Lower leg skin (tissue), 4 donors: ENCODE measurements at regions not wholly inside any gene's neighbourhood (a gene's known extent, or its start where the extent isn't known, plus 50 kb on each side); places are given as distances from the start of the nearest gene placed in this dataset.

Experiments used
- DNase-seq, 2 donors: peaks; one replicate each; pipeline ENCODE4 v3.0.0-alpha.2; 2019; ENCODE audit warnings: low spot score in 2 of 2
- H3K4me3 ChIP-seq: fragments of 200-600 bp; sonication (generic); 2 replicates; pipeline ENCODE4 v1.5.1; 2017; ENCODE audit warnings: mild to moderate bottlenecking, low read depth; ENCODE audit not compliant: poor library complexity, severe bottlenecking
- POLR2A ChIP-seq, 2 donors: fragments of 450-650 bp; IDR thresholded peaks; one replicate each; pipeline ENCODE4 v1.6.1; 2016 to 2017; ENCODE audit warnings: antibody characterized with exemption in 2 of 2, mild to moderate bottlenecking in 1 of 2, moderate library complexity in 1 of 2
- WGBS, 2 donors: methylation state at CpG; one replicate each; pipeline ENCODE4 v1.1.5; 2018; 5-methylcytosine and 5-hydroxymethylcytosine counted together
- intact Hi-C: fragments of 100-400 bp; cut with DNase I; formaldehyde crosslinking; loops from one replicate; pipeline ENCODE4 v1.15.0; 2023; ENCODE audit warnings: low total_unique reads
- TF ChIP-seq, protein P1 (sequence below), 3 donors: fragments of 450-650 bp; IDR thresholded peaks; one replicate each; pipeline ENCODE4 v1.5.1; 2016; ENCODE audit warnings: antibody characterized with exemption in 3 of 3, mild to moderate bottlenecking in 3 of 3, moderate library complexity in 2 of 3

DNA sequence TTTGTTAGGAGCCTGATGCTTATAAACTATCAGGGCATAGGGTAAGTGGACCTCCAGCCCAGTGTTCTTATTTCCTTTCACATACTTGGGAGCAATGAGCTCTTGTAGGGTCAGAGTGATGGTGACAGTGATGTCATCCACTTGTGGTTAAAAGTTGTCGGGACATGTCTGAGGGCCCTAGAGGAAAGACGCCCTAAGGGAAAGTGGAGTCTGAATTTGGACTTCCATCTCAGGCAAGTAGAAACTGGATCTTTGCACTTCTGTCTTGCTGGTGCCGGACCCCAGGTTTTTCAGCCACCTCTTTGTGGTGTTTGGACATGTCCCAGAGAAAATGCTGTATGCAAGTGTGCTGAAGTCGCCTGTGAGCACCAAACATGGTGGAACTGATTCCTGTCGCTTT lies 900.5 kb downstream of the C6orf118 start:
- 68 to 70% methylated on average over 5 of the region's 5 CpGs for WGBS, 2 donors
- H3K4me3 ChIP-seq, result no peak overlapping the region
- no peak for TF ChIP-seq POLR2A (IDR thresholded peaks at IDR 0.05)
- TF ChIP-seq, protein P1, sequence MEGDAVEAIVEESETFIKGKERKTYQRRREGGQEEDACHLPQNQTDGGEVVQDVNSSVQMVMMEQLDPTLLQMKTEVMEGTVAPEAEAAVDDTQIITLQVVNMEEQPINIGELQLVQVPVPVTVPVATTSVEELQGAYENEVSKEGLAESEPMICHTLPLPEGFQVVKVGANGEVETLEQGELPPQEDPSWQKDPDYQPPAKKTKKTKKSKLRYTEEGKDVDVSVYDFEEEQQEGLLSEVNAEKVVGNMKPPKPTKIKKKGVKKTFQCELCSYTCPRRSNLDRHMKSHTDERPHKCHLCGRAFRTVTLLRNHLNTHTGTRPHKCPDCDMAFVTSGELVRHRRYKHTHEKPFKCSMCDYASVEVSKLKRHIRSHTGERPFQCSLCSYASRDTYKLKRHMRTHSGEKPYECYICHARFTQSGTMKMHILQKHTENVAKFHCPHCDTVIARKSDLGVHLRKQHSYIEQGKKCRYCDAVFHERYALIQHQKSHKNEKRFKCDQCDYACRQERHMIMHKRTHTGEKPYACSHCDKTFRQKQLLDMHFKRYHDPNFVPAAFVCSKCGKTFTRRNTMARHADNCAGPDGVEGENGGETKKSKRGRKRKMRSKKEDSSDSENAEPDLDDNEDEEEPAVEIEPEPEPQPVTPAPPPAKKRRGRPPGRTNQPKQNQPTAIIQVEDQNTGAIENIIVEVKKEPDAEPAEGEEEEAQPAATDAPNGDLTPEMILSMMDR (IDR thresholded peaks at IDR 0.05), result no peak
- intact Hi-C loops, result no loop called here
- DNase-seq, result peak in 1 of 2 donors; percentile 52

DNA sequence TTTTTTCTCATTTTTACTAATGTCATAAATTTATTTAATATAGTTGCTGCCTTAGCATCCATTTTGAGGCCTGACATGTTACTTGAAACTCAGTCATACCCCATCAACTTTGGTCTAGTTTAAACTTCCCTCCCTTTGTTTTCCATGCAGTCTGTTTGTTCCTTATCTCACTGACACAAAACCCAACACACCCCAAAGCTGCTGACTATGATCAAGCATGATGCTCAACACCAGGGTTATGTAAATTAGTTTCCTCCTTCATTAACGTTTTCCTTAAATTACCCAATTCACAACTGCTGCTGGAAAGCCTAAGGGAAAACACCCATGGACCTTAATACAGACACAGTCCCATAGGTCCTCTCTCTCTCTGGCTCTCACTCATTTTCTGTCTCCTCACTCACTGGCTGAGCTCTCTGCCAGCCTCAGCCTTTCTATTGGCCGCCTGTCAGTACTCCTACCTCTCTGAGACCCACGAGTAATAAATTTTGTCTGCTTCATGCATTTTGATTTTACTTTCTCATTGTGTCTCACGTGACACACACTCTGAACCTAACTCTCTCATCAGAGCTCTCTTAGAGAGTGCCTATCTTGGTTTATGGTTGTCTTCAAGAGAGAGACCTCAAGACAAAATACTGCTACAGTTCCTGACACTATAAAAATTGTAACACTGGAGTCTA lies 904.5 kb downstream of the C6orf118 start:
- H3K4me3 ChIP-seq, result no peak overlapping the region
- DNase-seq, result no peak
- 80 to 82% methylated on average over 4 of the region's 4 CpGs for WGBS, 2 donors
- intact Hi-C loops, result no loop called here
- no peak for TF ChIP-seq POLR2A (IDR thresholded peaks at IDR 0.05)

- intact Hi-C loops, result no loop called here
- 91 to 92% methylated on average over 2 of the region's 2 CpGs for WGBS, 2 donors
- H3K4me3 ChIP-seq, result no peak overlapping the region
- no peak for TF ChIP-seq POLR2A (IDR thresholded peaks at IDR 0.05)
- TF ChIP-seq, protein P1 (IDR thresholded peaks at IDR 0.05), result no peak
- no peak for DNase-seq
Measured at GRCh38 chr6:164401871-164402270, 907.5 kb downstream of the C6orf118 start.

GRCh38 chr6:164398647-164399046 lies 910.8 kb downstream of the C6orf118 start:
- intact Hi-C loops, result no loop called here
- WGBS, 2 donors, result 72 to 84% methylated on average over 1 of the region's 1 CpG
- TF ChIP-seq, protein P1 (IDR thresholded peaks at IDR 0.05), result no peak
- TF ChIP-seq POLR2A (IDR thresholded peaks at IDR 0.05), result no peak
- no peak overlapping the region for H3K4me3 ChIP-seq
- no peak for DNase-seq

DNA sequence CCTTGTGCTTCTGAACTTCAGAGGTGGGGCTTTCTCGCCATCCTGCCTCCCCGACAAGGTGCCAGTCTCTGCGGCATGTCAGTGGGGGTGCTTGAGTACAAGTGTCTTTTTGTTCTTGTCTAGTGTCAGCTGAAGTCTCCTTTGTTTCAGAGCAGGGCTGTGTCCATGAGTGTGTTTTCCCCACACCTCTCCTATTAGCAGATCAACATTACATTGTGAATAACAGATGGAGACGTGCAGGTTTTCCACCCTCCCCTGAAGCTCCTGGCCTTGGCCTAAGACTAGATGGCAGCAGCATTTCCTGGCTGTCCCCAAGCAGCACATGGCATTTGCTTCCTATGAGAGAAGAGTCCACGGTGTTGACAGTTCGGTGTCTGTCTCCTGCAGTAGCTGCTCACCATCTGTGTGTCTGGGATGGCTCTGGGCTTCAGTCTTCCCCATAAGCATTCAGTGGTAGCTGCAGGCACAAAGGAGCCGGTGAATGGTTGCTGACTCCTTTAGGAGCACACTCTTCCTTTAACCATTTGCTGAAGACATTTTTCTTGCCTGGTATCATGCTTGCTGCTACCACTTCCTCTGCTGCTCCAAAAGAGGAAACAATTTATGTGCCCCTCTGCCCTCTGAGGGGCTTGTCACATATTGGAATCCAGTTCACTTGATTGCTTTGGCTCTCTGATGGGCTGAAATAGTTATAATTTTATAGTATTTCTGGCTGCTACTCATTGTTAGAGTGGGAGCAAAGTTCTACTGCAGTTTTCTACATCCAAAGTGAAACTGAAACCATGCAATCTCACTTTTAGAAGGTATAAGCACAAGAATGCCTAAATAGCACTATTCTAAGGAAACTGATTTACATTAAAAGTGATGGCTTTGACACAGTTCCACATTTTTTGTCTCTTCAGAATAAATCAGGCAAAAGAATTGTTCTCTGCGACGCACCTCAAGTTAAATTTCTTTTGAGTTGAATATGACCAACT lies 913.0 kb downstream of the C6orf118 start:
- 58 to 63% methylated on average over 9 of the region's 9 CpGs for WGBS, 2 donors
- TF ChIP-seq, protein P1 (IDR thresholded peaks at IDR 0.05), result no peak
- TF ChIP-seq POLR2A (IDR thresholded peaks at IDR 0.05), result no peak
- peak in 1 of 2 donors; percentile 82 for DNase-seq
- H3K4me3 ChIP-seq, result no peak overlapping the region
- intact Hi-C loops, result no loop called here

GRCh38 chr6:164379795-164380194 lies 929.6 kb downstream of the C6orf118 start:
- intact Hi-C loops, result no loop called here
- WGBS, 2 donors, result 26 to 42% methylated on average over 1 of the region's 1 CpG
- TF ChIP-seq POLR2A (IDR thresholded peaks at IDR 0.05), result no peak
- TF ChIP-seq, protein P1 (IDR thresholded peaks at IDR 0.05), result no peak
- no peak for DNase-seq
- H3K4me3 ChIP-seq, result no peak overlapping the region
